ENCODE measurements at regions not wholly inside any gene's neighbourhood (a gene's known extent, or its start where the extent isn't known, plus 50 kb on each side); places are given as distances from the start of the nearest gene placed in this dataset.

- H3K36me3 ChIP-seq (ENCODE audit: control insufficient read depth in 2 of 2, extremely low read depth in 1 of 2, insufficient read depth in 2 of 2, low read length in 2 of 2) = no peaks in the 10 kb centered on the region
- H4K20me1 ChIP-seq (ENCODE audit: control insufficient read depth, extremely low read depth, insufficient read depth, low read length) = no peaks in the 10 kb centered on the region
- no peak overlapping the region for H3K27ac ChIP-seq (ENCODE audit: control insufficient read depth, insufficient read depth, low read length)
- no peak for TF ChIP-seq EZH2 (IDR thresholded peaks at IDR 0.05; ENCODE audit: low read length)
- TF ChIP-seq, protein P1, sequence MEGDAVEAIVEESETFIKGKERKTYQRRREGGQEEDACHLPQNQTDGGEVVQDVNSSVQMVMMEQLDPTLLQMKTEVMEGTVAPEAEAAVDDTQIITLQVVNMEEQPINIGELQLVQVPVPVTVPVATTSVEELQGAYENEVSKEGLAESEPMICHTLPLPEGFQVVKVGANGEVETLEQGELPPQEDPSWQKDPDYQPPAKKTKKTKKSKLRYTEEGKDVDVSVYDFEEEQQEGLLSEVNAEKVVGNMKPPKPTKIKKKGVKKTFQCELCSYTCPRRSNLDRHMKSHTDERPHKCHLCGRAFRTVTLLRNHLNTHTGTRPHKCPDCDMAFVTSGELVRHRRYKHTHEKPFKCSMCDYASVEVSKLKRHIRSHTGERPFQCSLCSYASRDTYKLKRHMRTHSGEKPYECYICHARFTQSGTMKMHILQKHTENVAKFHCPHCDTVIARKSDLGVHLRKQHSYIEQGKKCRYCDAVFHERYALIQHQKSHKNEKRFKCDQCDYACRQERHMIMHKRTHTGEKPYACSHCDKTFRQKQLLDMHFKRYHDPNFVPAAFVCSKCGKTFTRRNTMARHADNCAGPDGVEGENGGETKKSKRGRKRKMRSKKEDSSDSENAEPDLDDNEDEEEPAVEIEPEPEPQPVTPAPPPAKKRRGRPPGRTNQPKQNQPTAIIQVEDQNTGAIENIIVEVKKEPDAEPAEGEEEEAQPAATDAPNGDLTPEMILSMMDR (optimal IDR thresholded peaks at IDR 0.05 in 1 of 3, IDR thresholded peaks at IDR 0.05 in 1 of 3, conservative IDR thresholded peaks at IDR 0.05 in 1 of 3; ENCODE audit: extremely low read depth in 1 of 3, insufficient read depth in 2 of 3, low read length in 3 of 3) = no peak
- dilution Hi-C loops (cut with MboI; ENCODE audit: extremely low pct_ligation_motif_present, low sequenced_read_pairs) = no loop called here
- no peak overlapping the region for H2AFZ ChIP-seq (ENCODE audit: control insufficient read depth, low read length)
- H3K79me2 ChIP-seq (ENCODE audit: control insufficient read depth, insufficient read depth, low read length) = no peaks in the 10 kb centered on the region
- H3K4me1 ChIP-seq (ENCODE audit: control insufficient read depth, extremely low read depth, insufficient read depth, low read length) = no peaks in the 10 kb centered on the region
- no peak overlapping the region for H3K4me2 ChIP-seq (ENCODE audit: control insufficient read depth, extremely low read depth, insufficient read depth, low read depth, low read length)
- no peaks in the 10 kb centered on the region for H3K9me3 ChIP-seq (ENCODE audit: control insufficient read depth, low read depth, low read length)
- FAIRE-seq = no peak
- H3K9me1 ChIP-seq (ENCODE audit: control insufficient read depth, extremely low read depth, insufficient read depth, low read length) = no peaks in the 10 kb centered on the region
- H3K9ac ChIP-seq (ENCODE audit: control insufficient read depth, extremely low read depth, insufficient read depth, low read length) = no peak overlapping the region
- H3K4me3 ChIP-seq (ENCODE audit: control insufficient read depth in 2 of 3, extremely low read depth in 1 of 3, insufficient read depth in 2 of 3, low read depth in 1 of 3, low read length in 3 of 3) = no peak overlapping the region
- peaks cover 3% of the 10 kb centered on the region for H3K27me3 ChIP-seq (ENCODE audit: control insufficient read depth, extremely low read depth, insufficient read depth, low read length)
- no peak for DNase-seq (ENCODE audit: low read depth, low spot score)
These were observed 61.8 kb downstream of the BTBD3 start for GRCh38 chr20:11979306-11979990.

- Histone ChIP-seq H3K4me3 (ENCODE audit: control insufficient read depth in 2 of 3, extremely low read depth in 1 of 3, insufficient read depth in 2 of 3, low read depth in 1 of 3, low read length in 3 of 3) (no peak overlapping the region), H3K9ac (ENCODE audit: control insufficient read depth, extremely low read depth, insufficient read depth, low read length) (no peak overlapping the region), H2AFZ (ENCODE audit: control insufficient read depth, low read length) (no peak overlapping the region), H3K27me3 (ENCODE audit: control insufficient read depth, extremely low read depth, insufficient read depth, low read length) (peaks cover 3% of the 10 kb centered on the region), H4K20me1 (ENCODE audit: control insufficient read depth, extremely low read depth, insufficient read depth, low read length) (no peaks in the 10 kb centered on the region), H3K27ac (ENCODE audit: control insufficient read depth, insufficient read depth, low read length) (no peak overlapping the region), H3K36me3 (ENCODE audit: control insufficient read depth in 2 of 2, extremely low read depth in 1 of 2, insufficient read depth in 2 of 2, low read length in 2 of 2) (no peaks in the 10 kb centered on the region), H3K4me1 (ENCODE audit: control insufficient read depth, extremely low read depth, insufficient read depth, low read length) (no peaks in the 10 kb centered on the region), H3K9me1 (ENCODE audit: control insufficient read depth, extremely low read depth, insufficient read depth, low read length) (no peaks in the 10 kb centered on the region), H3K79me2 (ENCODE audit: control insufficient read depth, insufficient read depth, low read length) (no peaks in the 10 kb centered on the region), H3K4me2 (ENCODE audit: control insufficient read depth, extremely low read depth, insufficient read depth, low read depth, low read length) (no peak overlapping the region), H3K9me3 (ENCODE audit: control insufficient read depth, low read depth, low read length) (no peaks in the 10 kb centered on the region)
- TF ChIP-seq, protein P1 (optimal IDR thresholded peaks at IDR 0.05 in 1 of 3, IDR thresholded peaks at IDR 0.05 in 1 of 3, conservative IDR thresholded peaks at IDR 0.05 in 1 of 3; ENCODE audit: extremely low read depth in 1 of 3, insufficient read depth in 2 of 3, low read length in 3 of 3) = no peak
- no peak for TF ChIP-seq EZH2 (IDR thresholded peaks at IDR 0.05; ENCODE audit: low read length)
- no peak for DNase-seq (ENCODE audit: low read depth, low spot score)
- FAIRE-seq = no peak
- dilution Hi-C loops (cut with MboI; ENCODE audit: extremely low pct_ligation_motif_present, low sequenced_read_pairs) = no loop called here
These were observed 62.6 kb downstream of the BTBD3 start for GRCh38 chr20:11980263-11980662.
